GM12878 (cell line): ENCODE measurements at regions not wholly inside any gene's neighbourhood (a gene's known extent, or its start where the extent isn't known, plus 50 kb on each side); places are given as distances from the start of the nearest gene placed in this dataset.

Experiments used
- ATAC-seq: fragments of 200-7000 bp; cut with Tn5 transposase; 3 replicates; pipeline ENCODE4 v1.9.1; 2020; ENCODE audit warnings: mild to moderate bottlenecking, moderate library complexity
- BruUV-seq: library from RNA; stranded (reverse); fragments of 400-500 nt; replicated peaks from 2 replicates; lab custom pipeline; 2021; lab: Mats Ljungman, UMichigan
- CTCF ChIA-PET: fragments of 300-600 bp; sonication (Branson Sonifier 250); formaldehyde crosslinking; extraction: SDS; loops from one replicate; lab custom pipeline; 2021; ENCODE audit warnings: inconsistent platforms; lab: Yijun Ruan, JAX
- POLR2A ChIA-PET: fragments of 350-600 bp; formaldehyde crosslinking; extraction: SDS; loops from one replicate; lab custom pipeline; 2021; ENCODE audit warnings: inconsistent platforms; lab: Charles Lee
- RAD21 ChIA-PET: fragments of 300-600 bp; sonication (Branson Sonifier 250); formaldehyde crosslinking; loops from one replicate; lab custom pipeline; 2023; ENCODE audit warnings: antibody characterized with exemption; ENCODE audit not compliant: unreplicated experiment; lab: Charles Lee
- SMC1A ChIA-PET: fragments of 300-600 bp; sonication (Branson Sonifier 250); formaldehyde crosslinking; loops from one replicate; lab custom pipeline; 2023; ENCODE audit not compliant: unreplicated experiment, uncharacterized antibody; lab: Charles Lee
- DNase-seq: peaks from one replicate; pipeline ENCODE4 v3.0.0-alpha.2; 2011; ENCODE audit warnings: low read depth, low spot score
- FAIRE-seq: peaks from 3 replicates; lab custom pipeline; 2011; peaks lifted over from hg19 to GRCh38; lab: Jason Lieb, UNC
- H2AFZ ChIP-seq: 2 replicates; pipeline ENCODE4 v1.6.0; 2011; ENCODE audit warnings: low read depth, low read length, control low read depth; ENCODE audit not compliant: control insufficient read depth
- H3K27ac ChIP-seq: 2 replicates; pipeline ENCODE4 v1.5.1; 2011; ENCODE audit warnings: control low read depth; ENCODE audit not compliant: control insufficient read depth, insufficient read depth
- H3K27me3 ChIP-seq, 2 experiments: replicated peaks in 1 of 2; 2 replicates each; pipeline versions ENCODE4 v1.6.0 to v1.6.1; 2011; ENCODE audit warnings: low read length in 1 of 2; ENCODE audit not compliant: control insufficient read depth in 2 of 2, insufficient read depth in 2 of 2
- H3K36me3 ChIP-seq, 2 experiments: 2 replicates each; pipeline ENCODE4 v1.5.1; 2011; ENCODE audit warnings: low read length in 1 of 2; ENCODE audit not compliant: control insufficient read depth in 2 of 2, insufficient read depth in 2 of 2
- H3K4me1 ChIP-seq: 2 replicates; pipeline ENCODE4 v1.6.1; 2011; ENCODE audit warnings: mild to moderate bottlenecking, low read length, moderate library complexity, mixed read lengths; ENCODE audit not compliant: control insufficient read depth, insufficient read depth
- H3K4me2 ChIP-seq: 2 replicates; pipeline ENCODE4 v1.6.0; 2011; ENCODE audit warnings: control low read depth; ENCODE audit not compliant: control insufficient read depth, insufficient read depth
- H3K4me3 ChIP-seq: fragments of 200-600 bp; sonication (generic); 2 replicates; pipeline ENCODE4 v1.5.1; 2016
- H3K79me2 ChIP-seq: 2 replicates; pipeline ENCODE4 v1.6.0; 2011; ENCODE audit warnings: low read length; ENCODE audit not compliant: control insufficient read depth, insufficient read depth
- H3K9ac ChIP-seq: 2 replicates; pipeline ENCODE4 v1.8.0; 2011; ENCODE audit warnings: low read length, control low read depth, mixed read lengths; ENCODE audit not compliant: control insufficient read depth, insufficient read depth
- H3K9me3 ChIP-seq: replicated peaks from 3 replicates; pipeline ENCODE4 v1.5.1; 2011; ENCODE audit warnings: mild to moderate bottlenecking, low read length; ENCODE audit not compliant: control insufficient read depth, insufficient read depth
- H4K20me1 ChIP-seq: 2 replicates; pipeline ENCODE4 v1.6.0; 2011; ENCODE audit not compliant: control insufficient read depth, insufficient read depth
- CREB1 ChIP-seq: IDR thresholded peaks from 2 replicates; pipeline ENCODE4 v1.6.1; 2012; ENCODE audit warnings: low read depth, mild to moderate bottlenecking, inconsistent platforms
- DPF2 ChIP-seq: fragments of 450-650 bp; IDR thresholded peaks from 2 replicates; pipeline ENCODE4 v1.6.1; 2017; ENCODE audit warnings: mild to moderate bottlenecking
- EGR1 ChIP-seq, 2 experiments: IDR thresholded peaks; 1 replicate in 1 of 2; 2 replicates in 1 of 2; pipeline ENCODE4 v1.6.1; 2011 to 2012; ENCODE audit warnings: low read depth in 2 of 2, low read length in 2 of 2, borderline replicate concordance in 1 of 2, mild to moderate bottlenecking in 1 of 2, moderate library complexity in 1 of 2
- HDAC2 ChIP-seq: fragments of 200-600 bp; sonication (generic); IDR thresholded peaks from 2 replicates; pipeline ENCODE4 v1.6.1; 2017
- NBN ChIP-seq: fragments of 450-650 bp; IDR thresholded peaks from 2 replicates; pipeline ENCODE4 v1.6.1; 2016
- PAX5 ChIP-seq: IDR thresholded peaks from 2 replicates; pipeline ENCODE4 v1.6.1; 2011; ENCODE audit warnings: low read depth, low read length, borderline replicate concordance
- POLR2AphosphoS5 ChIP-seq: IDR thresholded peaks from 2 replicates; pipeline ENCODE4 v1.6.1; 2011; ENCODE audit warnings: mild to moderate bottlenecking, low read length, inconsistent platforms
- RELA ChIP-seq: fragments of 450-650 bp; IDR thresholded peaks from 2 replicates; pipeline ENCODE4 v1.8.0; 2014; ENCODE audit warnings: borderline replicate concordance; ENCODE audit not compliant: partially characterized antibody
- SIX5 ChIP-seq: IDR thresholded peaks from 2 replicates; pipeline ENCODE4 v1.6.1; 2011; ENCODE audit warnings: mild to moderate bottlenecking, low read depth, low read length, moderate library complexity; ENCODE audit not compliant: severe bottlenecking
- TAF1 ChIP-seq: IDR thresholded peaks from 2 replicates; pipeline ENCODE4 v1.6.1; 2011; ENCODE audit warnings: mild to moderate bottlenecking, low read depth, low read length, borderline replicate concordance
- ZNF217 ChIP-seq: fragments of 450-650 bp; IDR thresholded peaks from 2 replicates; pipeline ENCODE4 v1.6.1; 2017; ENCODE audit warnings: antibody characterized with exemption, mild to moderate bottlenecking
- ZSCAN29 ChIP-seq: fragments of 450-650 bp; IDR thresholded peaks from 2 replicates; pipeline ENCODE4 v1.6.1; 2017; ENCODE audit warnings: mild to moderate bottlenecking, moderate library complexity
- in situ Hi-C: fragments of 300-500 bp; cut with MboI; formaldehyde crosslinking; loops from 9 replicates; pipeline ENCODE4 v1.14.3; 2018; ENCODE audit warnings: mixed read lengths
- intact Hi-C: fragments of 100-400 bp; cut with micrococcal nuclease; formaldehyde crosslinking; loops from one replicate; pipeline ENCODE4 v1.14.2; 2022; ENCODE audit not compliant: unreplicated experiment
- TF ChIP-seq, protein P1 (sequence below): fragments of 450-650 bp; formaldehyde crosslinking; IDR thresholded peaks from 2 replicates; pipeline ENCODE4 v1.4.0; 2022; ENCODE audit warnings: mild to moderate bottlenecking, moderate library complexity
- TF ChIP-seq, protein P2 (sequence below): fragments of 450-650 bp; IDR thresholded peaks from 2 replicates; pipeline ENCODE4 v1.6.1; 2014; ENCODE audit warnings: mild to moderate bottlenecking
- TF ChIP-seq, protein P3 (sequence below): IDR thresholded peaks from 2 replicates; pipeline ENCODE4 v1.6.1; 2012; ENCODE audit warnings: improper control_type of control experiment, low read depth, low read length; ENCODE audit not compliant: insufficient replicate concordance

DNA sequence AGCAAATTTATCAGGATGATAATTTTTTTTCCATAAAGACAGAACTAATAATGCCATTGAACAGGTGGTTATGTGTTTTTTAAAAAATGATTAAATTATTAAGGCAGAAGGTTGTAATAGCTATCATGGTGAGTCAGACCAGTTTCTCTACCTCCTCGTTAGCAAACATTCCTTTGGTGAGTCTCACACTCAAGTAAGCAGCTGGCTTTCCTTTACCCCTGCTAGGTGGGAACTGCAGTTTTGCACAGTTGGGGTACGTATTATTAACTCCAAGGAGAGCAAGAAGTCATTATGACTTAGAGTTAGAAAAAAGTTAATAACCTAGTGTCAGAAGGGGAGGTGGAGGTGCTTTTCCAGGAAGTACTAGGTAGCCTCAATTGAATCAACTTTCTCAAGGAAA lies 165.3 kb downstream of the SNAPC1 start (continued):
- TF ChIP-seq, protein P1, sequence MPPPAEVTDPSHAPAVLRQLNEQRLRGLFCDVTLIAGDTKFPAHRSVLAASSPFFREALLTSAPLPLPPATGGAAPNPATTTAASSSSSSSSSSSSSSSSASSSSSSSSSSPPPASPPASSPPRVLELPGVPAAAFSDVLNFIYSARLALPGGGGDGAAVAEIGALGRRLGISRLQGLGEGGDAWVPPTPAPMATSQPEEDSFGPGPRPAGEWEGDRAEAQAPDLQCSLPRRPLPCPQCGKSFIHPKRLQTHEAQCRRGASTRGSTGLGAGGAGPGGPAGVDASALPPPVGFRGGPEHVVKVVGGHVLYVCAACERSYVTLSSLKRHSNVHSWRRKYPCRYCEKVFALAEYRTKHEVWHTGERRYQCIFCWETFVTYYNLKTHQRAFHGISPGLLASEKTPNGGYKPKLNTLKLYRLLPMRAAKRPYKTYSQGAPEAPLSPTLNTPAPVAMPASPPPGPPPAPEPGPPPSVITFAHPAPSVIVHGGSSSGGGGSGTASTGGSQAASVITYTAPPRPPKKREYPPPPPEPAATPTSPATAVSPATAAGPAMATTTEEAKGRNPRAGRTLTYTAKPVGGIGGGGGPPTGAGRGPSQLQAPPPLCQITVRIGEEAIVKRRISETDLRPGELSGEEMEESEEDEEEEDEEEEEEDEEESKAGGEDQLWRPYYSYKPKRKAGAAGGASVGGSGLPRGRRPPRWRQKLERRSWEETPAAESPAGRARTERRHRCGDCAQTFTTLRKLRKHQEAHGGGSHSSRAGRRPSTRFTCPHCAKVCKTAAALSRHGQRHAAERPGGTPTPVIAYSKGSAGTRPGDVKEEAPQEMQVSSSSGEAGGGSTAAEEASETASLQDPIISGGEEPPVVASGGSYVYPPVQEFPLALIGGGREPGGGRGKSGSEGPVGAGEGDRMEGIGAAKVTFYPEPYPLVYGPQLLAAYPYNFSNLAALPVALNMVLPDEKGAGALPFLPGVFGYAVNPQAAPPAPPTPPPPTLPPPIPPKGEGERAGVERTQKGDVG: no peak
- TF ChIP-seq, all 136 proteins: peak for 0

DNA sequence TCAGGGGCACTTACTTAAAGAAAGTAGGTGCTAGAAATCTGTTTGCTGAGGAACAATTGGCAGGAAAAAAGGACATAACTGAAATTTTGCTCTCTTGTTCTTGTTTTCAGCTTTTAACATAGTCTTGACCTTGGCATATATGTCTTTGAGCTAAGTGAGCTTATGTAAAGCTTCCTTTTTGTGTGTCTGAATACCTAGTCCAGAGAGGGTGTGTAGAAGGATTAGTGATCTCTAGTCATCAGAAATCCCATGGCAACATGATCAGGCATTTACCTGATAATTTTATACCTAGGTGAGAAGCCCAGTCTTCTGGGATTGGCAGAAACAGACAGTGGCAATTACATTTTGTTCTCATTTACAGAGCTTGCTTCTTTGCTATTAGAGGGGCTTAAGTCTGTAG lies 166.1 kb downstream of the SNAPC1 start:
- Histone ChIP-seq H3K4me2 (no peak overlapping the region), H3K36me3 (no peaks in the 10 kb centered on the region), H4K20me1 (no peaks in the 10 kb centered on the region), H3K4me1 (no peaks in the 10 kb centered on the region), H3K27ac (no peak overlapping the region), H3K79me2 (no peaks in the 10 kb centered on the region), H2AFZ (no peak overlapping the region), H3K4me3 (no peak overlapping the region), H3K27me3 (no peaks in the 10 kb centered on the region; a peak in 1 of 4 replicates), H3K9ac (no peak overlapping the region), H3K9me3 (no peaks in the 10 kb centered on the region)
- ATAC-seq (no peak), DNase-seq (no peak), FAIRE-seq (no peak)
- SMC1A ChIA-PET: interaction anchor here (0.8 to 6.1 kb wide), 5 partner anchors 9 to 198 kb away, joined by 3 to 176 read pairs (median 3); no protein-coding TSS in a partner anchor
- no TSS peak for BruUV-seq
- intact Hi-C loops (no loop called here), in situ Hi-C loops (no loop called here)
- RAD21 ChIA-PET: interaction anchor here (4.9 kb wide), 1 partner anchor 197 kb away, joined by 142 read pairs; no protein-coding TSS in a partner anchor
- CTCF ChIA-PET: interaction anchor here (1.0 to 5.8 kb wide), 3 partner anchors 68 to 198 kb away, joined by 3 to 206 read pairs (median 4); no protein-coding TSS in a partner anchor
- POLR2A ChIA-PET: interaction anchor here (0.6 kb wide), 1 partner anchor 395 kb away, joined by 6 read pairs; no protein-coding TSS in a partner anchor
- TF ChIP-seq EGR1 (IDR thresholded peaks at IDR 0.05; ENCODE audit: borderline replicate concordance in 1 of 2, low read depth in 2 of 2, low read length in 2 of 2) (no peak), TAF1 (no peak), PAX5 (no peak), POLR2AphosphoS5 (no peak), SIX5 (no peak), RELA (no peak), NBN (no peak), DPF2 (no peak), ZSCAN29 (no peak), HDAC2 (no peak), ZNF217 (no peak), CREB1 (no peak)
- TF ChIP-seq, protein P2, sequence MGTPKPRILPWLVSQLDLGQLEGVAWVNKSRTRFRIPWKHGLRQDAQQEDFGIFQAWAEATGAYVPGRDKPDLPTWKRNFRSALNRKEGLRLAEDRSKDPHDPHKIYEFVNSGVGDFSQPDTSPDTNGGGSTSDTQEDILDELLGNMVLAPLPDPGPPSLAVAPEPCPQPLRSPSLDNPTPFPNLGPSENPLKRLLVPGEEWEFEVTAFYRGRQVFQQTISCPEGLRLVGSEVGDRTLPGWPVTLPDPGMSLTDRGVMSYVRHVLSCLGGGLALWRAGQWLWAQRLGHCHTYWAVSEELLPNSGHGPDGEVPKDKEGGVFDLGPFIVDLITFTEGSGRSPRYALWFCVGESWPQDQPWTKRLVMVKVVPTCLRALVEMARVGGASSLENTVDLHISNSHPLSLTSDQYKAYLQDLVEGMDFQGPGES: no peak
- TF ChIP-seq, protein P3, sequence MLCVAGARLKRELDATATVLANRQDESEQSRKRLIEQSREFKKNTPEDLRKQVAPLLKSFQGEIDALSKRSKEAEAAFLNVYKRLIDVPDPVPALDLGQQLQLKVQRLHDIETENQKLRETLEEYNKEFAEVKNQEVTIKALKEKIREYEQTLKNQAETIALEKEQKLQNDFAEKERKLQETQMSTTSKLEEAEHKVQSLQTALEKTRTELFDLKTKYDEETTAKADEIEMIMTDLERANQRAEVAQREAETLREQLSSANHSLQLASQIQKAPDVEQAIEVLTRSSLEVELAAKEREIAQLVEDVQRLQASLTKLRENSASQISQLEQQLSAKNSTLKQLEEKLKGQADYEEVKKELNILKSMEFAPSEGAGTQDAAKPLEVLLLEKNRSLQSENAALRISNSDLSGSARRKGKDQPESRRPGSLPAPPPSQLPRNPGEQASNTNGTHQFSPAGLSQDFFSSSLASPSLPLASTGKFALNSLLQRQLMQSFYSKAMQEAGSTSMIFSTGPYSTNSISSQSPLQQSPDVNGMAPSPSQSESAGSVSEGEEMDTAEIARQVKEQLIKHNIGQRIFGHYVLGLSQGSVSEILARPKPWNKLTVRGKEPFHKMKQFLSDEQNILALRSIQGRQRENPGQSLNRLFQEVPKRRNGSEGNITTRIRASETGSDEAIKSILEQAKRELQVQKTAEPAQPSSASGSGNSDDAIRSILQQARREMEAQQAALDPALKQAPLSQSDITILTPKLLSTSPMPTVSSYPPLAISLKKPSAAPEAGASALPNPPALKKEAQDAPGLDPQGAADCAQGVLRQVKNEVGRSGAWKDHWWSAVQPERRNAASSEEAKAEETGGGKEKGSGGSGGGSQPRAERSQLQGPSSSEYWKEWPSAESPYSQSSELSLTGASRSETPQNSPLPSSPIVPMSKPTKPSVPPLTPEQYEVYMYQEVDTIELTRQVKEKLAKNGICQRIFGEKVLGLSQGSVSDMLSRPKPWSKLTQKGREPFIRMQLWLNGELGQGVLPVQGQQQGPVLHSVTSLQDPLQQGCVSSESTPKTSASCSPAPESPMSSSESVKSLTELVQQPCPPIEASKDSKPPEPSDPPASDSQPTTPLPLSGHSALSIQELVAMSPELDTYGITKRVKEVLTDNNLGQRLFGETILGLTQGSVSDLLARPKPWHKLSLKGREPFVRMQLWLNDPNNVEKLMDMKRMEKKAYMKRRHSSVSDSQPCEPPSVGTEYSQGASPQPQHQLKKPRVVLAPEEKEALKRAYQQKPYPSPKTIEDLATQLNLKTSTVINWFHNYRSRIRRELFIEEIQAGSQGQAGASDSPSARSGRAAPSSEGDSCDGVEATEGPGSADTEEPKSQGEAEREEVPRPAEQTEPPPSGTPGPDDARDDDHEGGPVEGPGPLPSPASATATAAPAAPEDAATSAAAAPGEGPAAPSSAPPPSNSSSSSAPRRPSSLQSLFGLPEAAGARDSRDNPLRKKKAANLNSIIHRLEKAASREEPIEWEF: no peak
